GM19240 (cell line): ENCODE measurements at regions not wholly inside any gene's neighbourhood (a gene's known extent, or its start where the extent isn't known, plus 50 kb on each side); places are given as distances from the start of the nearest gene placed in this dataset.
"Not testable (repeated sequence)": the region's sequence is repeated elsewhere in the genome, so short reads cannot be mapped to it uniquely, and the experiment has no call there.

Experiments used
- DNase-seq: peaks from one replicate; pipeline ENCODE4 v3.0.0; 2011; ENCODE audit warnings: low spot score; ENCODE audit not compliant: insufficient read length

DNA sequence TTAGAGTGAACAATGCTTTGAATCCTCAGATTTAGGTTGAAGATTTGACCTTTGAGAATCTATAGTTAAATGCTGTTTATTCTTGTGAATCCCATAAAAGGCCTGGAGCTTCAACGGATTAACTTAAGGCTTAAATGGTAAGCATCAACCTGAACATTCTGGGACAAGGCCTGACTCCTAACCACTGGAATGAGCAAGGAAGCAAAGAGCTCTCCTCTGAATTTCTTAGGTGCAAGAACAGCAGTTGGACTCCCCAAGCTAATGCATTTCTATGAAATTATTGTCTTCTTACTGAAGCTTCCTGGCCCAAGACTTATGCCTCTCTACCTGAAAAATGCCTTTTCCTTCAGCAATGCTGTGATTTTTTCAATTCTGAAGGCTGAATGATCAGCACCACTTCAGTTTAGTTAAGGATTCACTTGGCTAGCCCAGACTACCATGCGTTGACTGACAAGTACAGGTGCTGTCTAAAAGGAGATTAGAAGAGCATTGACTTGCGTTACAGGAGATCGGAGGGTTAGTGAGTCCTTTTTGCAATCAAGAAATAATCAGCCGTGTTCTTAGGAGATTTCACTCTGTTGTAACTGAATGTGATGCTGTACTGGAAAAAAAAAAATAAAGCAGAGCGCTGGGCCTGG lies 178.5 kb downstream of the ZC3H11B start:
- no peak for DNase-seq

DNA sequence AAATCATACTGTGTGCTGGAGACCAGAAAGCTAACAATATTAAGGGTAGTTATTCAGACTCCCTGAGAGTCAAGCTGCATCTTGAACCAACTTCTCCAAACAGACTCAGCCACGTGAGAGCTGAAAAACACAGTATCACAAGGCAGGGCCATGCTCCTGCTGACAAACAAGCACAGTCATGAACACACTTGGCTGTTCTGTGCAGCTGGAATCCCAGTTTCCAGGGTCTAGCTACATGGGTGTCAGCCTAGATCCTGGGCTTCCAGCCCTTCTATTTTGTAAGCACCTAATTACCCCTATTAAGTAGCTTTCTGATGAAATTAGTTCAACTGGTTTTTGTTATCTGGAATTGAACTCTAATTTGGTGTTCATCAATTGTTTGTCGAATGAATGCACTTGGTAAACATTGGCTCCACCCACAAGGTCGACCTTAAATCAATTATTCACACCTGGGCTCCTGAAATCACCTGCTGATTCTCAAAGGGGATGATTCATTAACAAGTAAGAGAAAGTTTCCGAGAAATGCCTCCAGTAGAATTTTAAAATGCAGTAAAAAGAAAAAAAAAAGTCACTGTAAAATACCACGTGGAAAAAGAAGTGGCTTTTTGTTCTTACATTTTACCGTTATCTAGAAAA lies 179.3 kb downstream of the ZC3H11B start:
- no peak for DNase-seq

- DNase-seq: no peak
Measured at GRCh38 chr1:219433001-219433400, 179.9 kb downstream of the ZC3H11B start.

DNA sequence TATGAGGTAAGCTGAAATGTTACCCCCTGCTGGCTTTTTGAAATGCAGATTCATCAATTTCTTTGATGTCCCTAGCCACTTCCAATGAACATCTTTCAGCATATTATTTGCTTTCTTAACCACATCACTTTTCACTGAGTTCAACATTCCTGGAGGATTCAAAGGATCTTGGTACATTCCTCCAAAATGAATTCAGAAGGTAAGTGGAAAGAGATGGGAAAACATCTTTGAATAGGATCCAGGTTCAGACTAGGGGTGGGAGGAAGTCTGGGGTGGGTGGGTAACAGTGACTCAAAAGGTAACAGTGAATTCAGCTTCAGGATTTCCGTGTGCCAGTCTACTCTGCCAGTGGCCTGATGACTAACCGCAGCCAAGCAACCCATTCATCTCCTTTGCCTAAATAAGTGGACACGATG lies 180.7 kb downstream of the ZC3H11B start:
- no peak for DNase-seq

GRCh38 chr1:219430419-219430818 lies 182.5 kb downstream of the ZC3H11B start:
- no peak for DNase-seq

DNA sequence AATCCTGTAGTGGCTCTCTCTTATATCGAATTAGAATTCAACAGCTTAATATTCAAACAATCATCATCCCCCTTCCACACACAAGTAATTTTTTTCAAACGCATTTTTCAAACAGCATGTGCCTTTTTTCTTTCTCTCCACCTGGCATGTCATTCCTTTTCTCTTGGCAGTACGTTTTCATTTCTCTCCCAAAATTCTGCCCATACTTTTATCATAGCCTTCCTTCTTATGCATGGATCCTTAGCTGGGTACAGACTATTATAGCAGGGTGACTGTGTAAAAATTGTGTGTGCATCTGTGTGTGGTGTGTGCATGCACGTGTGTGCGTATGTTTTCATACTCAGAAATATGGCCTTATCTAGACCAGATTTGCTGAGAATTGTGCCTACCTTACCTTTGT lies 184.3 kb downstream of the ZC3H11B start:
- no peak for DNase-seq

DNA sequence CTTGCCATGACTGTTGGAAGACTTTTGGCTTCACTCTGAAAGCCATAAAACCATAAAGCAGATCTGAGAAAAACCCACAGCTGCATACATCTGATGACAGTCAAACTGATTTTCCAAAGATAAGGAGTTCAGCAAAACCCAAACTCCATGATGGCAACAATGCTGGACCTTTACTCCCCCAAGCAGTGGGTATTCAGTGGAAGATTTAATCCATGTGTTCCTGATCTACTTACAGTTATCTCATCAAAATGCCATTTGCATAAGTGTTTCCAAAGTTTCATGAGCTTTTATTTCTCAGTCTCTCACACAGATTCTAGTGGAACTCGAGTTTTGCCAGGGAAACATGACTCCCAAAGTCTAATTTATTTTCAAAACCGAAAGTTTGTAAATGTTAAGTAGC lies 184.9 kb downstream of the ZC3H11B start:
- DNase-seq: no peak

- DNase-seq: no peak
Measured at GRCh38 chr1:219427403-219427802, 185.5 kb downstream of the ZC3H11B start.

GRCh38 chr1:219422811-219423598 lies 189.9 kb downstream of the ZC3H11B start:
- no peak for DNase-seq

DNA sequence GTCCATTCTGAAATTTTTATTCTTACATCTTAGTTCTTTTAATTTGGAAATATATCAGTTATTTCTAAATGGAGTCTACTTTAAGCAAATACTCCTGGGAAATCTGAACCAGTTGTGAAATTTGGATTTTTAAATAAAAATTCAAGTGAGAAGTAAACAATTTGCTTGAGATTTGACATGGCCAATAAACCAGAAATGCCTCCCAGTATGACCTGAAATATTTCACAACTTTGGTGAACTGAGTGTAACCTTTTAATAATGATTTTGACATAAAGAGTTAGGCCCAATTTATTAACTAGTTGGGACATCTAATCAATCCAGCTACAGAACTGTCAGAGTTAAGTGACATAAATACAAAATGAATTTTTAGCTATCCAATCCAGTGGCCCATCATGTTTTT lies 192.0 kb downstream of the ZC3H11B start:
- no peak for DNase-seq

GRCh38 chr1:219419860-219420259 lies 193.0 kb downstream of the ZC3H11B start:
- DNase-seq: no peak

DNA sequence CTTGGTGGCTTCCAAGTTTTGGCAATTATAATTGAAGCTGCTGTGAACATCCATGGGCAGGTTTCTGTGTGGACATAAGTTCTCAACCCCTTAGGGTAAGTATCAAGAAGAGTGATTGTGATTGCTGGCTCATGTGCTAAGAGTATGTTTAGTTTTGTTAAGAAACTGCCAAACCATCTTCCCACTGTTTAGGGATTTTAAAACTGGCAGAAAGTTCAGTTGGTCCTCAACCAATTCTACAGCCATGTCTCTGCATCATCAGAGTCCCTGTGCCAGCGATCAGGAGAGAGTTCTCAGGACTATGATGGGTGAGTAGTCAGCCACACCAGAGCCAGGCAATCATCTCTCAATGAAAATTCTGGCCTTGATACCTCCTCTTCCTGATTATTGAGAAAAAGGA lies 193.8 kb downstream of the ZC3H11B start:
- DNase-seq: no peak

DNA sequence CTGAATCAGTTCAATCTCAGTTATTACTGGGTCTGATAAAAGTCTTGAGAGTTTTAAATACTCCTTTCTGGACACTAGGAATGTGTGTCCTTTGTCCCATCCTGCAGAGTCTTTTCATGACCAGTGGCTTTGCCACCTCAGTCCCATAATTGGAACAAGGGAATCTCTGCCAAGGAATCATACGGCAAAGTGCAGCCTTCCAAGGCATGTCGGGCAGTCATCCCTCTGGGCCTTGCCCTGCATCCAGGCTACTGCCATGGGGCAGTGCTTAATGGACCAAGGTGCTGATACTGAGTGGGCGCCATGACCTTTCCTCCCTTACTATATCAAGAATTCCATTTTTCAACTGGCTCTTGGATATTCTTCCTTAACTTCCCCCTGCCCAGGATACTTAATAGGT lies 195.3 kb downstream of the ZC3H11B start:
- no peak for DNase-seq

DNA sequence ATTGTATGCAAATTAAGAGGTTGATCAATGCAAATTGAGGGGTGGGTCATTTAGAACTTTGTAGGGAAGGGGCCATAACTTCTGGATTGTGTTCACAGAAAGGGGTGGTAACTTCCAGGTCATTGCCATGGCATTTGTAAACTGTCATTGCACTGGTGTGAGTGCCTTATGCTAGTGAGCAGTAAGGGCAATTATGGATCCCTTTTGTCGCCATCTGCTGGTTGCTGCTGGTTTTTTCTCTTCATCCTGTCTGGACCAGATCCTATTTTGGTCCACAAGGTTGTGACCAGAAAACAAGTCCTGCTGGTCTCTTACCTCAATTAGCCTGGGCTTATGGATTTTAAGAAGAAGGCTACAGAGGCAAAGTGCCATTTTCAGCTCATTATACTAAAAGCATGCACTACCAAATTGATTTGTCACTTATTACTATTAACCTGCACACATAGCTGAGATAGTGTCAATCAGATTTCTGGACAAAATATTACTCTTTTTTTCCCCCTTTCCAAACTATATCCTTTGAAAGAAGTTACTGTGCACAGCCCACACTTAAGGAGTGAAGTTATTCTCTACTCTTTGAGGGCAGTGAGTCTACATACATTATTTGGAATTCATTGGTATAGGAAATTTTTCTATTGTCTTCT lies 196.2 kb downstream of the ZC3H11B start:
- no peak for DNase-seq

GRCh38 chr1:219415915-219416314 lies 197.0 kb downstream of the ZC3H11B start:
- DNase-seq: no peak

- no peak for DNase-seq
Measured at GRCh38 chr1:219415433-219415832, 197.5 kb downstream of the ZC3H11B start.

DNA sequence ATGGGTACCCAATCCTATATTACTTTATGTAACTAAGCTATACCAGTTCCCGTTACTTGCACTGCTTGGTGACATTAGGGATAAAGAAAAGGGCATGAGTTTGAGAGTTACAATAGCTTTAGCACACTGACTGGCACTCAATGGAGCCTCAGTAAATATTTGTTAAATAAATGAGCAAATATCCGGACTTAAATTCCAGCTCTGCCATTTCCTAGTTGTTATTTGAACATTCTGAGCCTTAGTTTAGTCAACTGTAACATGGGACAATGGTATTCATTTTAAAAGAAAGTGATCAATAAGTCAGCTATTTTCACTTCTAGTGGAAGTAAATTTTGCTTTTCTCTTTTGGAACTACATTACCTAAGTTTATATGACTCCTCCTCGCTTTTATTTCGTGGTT lies 198.7 kb downstream of the ZC3H11B start:
- DNase-seq: no peak

- no peak for DNase-seq
Measured at GRCh38 chr1:219413536-219413935, 199.4 kb downstream of the ZC3H11B start.

DNA sequence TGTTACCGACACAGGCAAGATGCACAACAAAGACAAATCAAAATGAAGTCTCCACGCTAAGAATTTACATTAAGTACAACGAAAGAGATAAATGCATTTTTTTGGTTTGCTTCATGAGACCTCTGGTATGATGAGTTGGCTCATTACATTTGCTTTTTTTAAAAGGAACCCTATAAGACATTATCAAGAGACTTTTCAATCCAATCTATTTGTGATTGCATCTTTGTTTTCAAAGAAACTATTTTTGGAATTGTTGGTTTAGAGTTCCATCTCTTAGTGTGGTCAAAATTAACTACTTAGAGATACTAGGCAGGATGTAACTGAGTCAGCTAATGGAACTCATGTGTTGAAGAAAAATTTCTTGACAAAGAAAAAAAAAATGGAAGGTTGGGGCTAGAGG lies 200.1 kb downstream of the ZC3H11B start:
- DNase-seq: no peak

DNA sequence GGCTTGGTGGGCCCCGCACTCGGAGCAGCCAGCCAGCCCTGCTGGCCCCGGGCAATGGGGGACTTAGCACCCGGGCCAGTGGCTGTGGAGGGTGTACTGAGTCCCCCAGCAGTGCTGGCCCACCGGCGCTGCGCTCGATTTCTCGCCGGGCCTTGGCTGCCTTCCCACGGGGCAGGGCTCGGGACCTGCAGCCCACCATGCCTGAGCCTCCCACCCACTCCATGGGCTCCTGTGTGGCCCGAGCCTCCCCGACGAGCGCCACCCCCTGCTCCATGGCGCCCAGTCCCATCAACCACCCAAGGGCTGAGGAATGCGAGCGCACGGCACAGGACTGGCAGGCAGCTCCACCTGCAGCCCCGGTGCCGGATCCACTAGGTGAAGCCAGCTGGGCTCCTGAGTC lies 202.2 kb downstream of the ZC3H11B start:
- not testable (repeated sequence) for DNase-seq

DNA sequence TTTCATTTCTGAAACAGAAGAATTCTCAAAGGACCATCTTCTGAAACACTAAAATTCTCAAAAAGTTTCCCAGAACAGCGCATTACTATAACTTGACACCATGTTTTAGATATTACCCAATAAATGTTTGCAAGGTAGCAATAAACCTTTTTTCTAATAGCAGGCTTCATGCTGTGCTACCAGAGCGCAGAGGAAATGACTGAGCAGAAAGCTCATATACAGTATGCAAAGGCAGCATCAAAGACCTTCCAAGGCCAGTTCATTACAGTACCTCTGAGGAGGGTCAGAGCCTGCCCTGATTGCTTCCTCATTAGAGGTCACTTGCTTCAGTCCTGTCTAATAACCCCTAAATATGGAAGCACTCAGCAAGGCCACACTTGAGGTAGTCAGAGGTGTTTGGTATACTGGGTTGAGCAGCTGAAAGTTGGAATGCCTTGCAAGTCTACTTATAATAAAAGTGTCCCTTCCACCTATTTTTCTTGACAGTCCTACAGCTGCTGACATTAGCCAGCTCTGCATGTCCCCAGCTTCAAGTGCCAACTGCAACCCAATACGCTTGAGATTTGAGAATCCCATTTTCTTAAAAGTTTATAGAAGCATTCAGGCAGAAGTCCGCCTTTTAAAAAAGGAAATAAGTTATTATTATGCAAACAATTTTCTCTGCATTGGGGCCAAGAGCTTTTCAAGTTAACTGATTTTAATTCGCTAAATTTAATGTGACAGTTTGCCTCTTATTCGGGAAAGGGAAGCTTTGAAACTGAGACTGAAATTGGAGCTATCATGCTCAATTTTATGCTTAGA lies 207.2 kb downstream of the ZC3H11B start:
- no peak for DNase-seq
